Astrocyte of the hippocampus (primary cell): ENCODE measurements at regions not wholly inside any gene's neighbourhood (a gene's known extent, or its start where the extent isn't known, plus 50 kb on each side); places are given as distances from the start of the nearest gene placed in this dataset.
"Not testable (repeated sequence)": the region's sequence is repeated elsewhere in the genome, so short reads cannot be mapped to it uniquely, and the experiment has no call there.

Source experiments
- DNase-seq: peaks from one replicate; pipeline ENCODE4 v3.0.0; 2011; ENCODE audit warnings: low read depth, low spot score

DNA sequence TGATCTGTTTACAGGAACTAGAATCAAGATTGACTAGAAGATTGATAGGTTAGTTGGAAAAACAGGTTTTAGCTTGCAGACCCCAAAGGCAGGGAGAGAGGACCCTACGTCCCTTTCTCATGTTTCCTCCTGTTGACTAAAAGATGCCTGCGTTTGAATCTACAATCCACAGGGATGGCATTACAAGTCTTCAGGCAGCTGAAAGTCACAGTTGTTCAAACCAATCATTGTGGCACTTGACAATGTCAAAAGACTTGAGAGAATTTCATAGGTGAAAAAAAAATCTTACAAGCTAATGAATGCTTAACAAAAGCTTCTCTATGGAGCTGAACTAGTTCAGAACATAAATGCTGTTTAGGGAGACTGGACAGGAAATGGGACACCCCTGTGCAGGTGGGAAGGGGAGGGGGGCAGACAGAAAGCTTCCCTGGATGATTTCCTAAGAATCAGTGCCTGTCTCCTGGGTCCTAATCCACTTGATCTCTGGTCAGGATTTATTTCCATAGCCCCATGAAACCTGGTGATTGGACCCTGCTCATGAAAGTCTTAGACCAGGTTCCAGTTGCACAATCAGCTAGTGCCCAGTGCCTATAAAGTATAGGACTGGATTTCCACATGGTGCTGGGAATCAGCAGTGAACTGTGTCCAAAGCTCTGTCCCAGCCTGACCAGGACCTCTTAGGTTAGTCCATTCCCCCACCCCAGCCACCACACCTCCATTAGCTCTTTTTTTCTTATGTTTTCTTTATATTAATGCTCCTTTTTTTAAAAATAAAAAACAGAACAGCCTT lies 91.6 kb upstream of the BCAR3 start:
- DNase-seq = no peak

DNA sequence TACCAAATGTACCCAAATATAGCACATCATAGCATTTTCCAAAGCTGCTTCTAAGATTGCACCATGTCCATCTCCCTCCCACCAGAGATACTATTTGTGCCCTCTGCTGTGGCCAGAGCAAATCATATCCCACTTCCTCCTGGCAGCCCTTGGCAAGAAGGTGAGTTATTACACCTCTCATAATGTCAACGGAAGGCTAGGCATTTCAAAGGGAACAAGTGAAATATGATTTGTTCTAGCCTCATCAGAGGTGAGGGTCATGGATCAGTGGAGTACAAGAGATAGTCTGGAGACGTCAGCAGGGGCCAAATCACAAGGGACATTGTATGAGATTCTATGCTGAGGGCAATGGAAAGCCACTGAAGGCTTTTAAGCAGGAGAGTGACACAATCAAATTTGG lies 90.2 kb upstream of the BCAR3 start:
- no peak for DNase-seq

DNA sequence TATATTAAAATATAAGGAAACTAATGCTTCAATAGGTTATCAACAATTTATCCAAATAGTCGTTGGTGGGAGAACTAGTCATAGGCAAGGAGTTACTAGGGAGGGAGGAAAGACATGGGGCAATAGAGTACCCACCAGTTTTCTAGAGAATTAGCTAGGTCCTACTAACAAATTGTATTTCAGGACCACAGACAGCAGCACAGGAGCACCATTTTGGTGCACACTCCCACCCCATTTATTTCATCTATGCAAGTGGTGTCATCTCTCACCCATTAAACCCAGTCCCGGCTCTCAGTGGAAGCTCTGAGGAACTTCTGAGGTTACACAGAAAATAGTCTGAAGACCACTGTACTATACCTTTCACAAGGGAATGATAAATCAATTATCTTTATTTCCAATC lies 89.0 kb upstream of the BCAR3 start:
- peak; percentile 44 for DNase-seq

DNA sequence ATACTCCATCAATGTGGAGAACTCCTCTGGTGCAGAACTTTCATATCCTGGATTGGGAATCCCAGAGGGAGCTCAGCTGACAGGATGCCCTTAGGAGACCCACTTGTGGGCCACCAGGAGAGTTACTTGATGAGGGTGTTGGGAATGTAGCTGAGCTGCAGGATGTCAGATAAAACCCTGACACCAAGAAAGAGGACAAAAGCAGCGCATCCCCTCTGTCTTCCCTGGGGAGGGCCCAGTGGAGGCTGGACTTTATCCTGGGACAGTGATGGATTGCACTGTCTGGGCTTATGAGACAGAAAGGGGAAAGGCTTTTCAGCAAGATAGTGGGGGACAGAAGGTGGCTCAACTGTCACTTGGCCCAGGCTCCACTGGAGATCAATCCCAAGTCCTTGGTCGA lies 88.1 kb upstream of the BCAR3 start:
- DNase-seq = no peak

DNA sequence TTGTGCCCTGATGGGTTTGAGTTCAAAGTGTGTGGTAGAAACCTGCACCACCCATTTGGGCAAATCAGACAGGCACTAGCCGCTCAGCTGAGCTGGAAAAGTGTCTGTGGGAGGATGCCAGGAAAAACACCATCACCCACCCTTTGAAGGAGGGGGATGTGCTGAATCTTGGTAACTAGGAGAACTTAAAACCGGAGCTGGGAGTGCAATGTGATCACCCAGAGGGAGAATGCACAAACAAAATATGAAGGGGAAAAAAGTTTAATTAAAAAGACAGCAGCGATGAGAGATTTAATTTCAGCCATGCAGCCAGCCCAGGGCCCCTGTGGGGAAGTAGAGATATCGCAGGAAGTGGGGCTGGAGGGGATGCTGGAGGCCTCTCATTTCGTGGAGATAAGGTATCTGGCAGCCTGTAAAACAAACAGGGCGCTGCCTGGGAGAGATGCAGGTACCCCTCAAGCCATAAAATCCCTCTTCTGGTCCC lies 86.8 kb upstream of the BCAR3 start:
- DNase-seq = peak; percentile 38

DNA sequence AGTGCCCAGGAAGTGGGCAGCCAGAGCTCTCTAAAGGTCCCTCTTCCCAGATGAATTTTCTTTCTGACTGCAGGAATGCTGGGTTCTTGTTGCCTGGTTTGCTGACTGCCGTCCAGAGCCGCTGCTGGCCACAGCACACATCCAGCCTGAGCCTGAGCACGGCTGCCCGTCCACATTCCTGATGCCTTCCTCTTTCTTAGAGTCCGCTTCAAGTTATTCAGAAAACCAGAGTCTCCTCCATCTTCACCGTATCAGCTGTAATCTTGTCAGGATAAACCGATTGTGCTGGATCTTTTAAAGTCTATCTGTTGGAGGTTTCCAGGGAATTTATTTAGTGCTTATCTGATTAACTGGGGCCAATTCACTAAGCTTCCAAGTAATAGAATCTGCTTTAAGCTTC lies 84.8 kb upstream of the BCAR3 start:
- peak; percentile 27 for DNase-seq

DNA sequence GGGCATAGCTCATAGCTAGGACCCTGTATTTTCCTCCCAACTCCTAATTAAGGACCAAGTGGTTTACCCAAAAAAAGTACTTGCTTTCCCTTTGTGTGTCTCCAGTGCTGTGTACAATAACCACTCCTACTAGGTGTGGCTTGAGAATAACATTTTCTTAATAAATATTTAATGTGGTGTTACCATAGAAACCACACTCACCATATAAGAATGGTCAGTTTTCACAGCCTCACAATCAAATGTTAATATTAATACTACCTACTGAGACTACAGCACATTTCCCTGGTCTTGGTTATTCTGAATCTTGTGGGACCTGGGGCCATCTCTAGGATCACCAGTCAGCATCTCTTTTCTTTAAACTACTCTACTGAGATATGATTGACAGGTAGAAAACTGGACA lies 83.5 kb upstream of the BCAR3 start:
- DNase-seq = no peak

DNA sequence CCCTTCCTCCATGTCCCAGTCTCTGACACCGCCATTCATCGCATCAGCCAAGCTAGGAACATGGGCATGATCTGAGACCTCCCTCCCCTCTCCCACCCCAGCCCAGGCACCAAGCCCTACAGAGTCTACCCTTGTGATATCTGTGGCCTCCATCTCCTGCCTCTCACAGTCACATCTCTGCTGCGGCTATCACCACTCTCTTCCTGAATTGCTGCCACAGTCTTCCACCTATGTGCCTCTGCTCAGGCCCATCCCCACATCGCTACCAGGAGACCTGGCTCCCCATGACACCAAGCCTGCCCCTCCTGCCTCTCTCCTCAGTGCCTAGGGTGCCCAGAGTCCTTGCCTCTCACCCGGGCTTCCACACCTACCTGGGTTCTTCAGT lies 82.7 kb upstream of the BCAR3 start:
- no peak for DNase-seq

DNA sequence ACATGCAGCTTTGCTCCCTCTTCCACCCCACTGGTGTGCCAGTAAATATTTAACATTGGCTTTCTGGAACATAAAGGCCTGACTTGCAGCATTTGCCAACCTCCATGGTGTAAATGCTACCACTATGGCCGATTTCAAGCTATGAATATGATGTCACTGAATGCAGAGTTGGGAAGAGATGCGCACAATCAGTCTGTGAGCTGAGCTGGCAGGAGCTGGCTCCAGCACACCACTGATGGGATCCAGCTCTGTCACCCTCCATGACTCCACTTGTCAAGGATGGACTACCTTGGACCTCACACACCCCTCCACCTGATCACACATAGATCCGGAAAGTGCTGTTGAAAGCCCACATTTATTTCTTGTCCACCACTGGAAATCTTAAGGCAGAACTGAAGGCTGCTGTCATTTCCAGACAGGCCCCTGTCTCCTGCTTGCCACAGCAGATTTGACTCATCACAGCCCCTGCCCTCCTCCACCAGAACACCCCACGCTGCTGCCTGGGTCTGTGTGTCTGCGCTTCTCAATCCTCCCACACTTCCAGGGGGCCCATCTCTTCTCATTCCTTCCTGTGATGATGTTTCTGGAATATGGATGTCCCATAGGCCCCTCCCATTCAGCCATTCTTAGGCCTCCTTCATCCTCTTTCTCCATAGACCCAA lies 82.2 kb upstream of the BCAR3 start:
- DNase-seq = no peak

DNA sequence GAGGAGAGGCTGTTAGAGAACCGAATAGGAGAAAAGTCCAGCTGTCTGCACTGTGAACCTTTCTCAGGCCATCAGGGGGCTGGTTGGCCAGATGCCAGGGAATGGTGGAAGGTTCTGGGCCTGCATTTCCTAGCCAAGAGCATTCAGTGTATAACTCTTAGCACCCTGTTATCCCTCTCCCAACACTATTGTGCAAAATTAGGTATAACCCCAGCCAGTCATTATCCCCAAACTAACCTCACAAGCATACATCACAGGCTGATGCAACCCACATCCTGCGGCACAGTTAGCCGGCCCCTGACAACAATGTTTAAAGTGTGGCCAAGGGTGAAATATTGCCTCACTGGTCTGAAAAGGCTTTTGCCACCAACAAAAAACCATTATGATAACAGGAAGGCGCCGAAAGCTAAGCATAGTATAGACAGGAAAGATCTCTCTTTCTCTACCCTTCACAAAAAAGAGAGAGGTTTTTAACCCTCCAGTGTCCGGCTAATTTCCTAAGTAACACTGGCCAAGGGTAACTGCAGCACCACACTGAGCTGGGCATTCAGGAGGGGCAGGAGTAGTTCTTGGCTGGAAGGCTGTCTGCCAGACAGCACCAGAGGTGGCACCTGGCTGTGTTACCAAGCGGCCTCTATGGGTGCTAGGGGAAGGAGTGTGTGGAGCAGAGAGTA lies 77.3 kb upstream of the BCAR3 start:
- DNase-seq = peak; percentile 59

DNA sequence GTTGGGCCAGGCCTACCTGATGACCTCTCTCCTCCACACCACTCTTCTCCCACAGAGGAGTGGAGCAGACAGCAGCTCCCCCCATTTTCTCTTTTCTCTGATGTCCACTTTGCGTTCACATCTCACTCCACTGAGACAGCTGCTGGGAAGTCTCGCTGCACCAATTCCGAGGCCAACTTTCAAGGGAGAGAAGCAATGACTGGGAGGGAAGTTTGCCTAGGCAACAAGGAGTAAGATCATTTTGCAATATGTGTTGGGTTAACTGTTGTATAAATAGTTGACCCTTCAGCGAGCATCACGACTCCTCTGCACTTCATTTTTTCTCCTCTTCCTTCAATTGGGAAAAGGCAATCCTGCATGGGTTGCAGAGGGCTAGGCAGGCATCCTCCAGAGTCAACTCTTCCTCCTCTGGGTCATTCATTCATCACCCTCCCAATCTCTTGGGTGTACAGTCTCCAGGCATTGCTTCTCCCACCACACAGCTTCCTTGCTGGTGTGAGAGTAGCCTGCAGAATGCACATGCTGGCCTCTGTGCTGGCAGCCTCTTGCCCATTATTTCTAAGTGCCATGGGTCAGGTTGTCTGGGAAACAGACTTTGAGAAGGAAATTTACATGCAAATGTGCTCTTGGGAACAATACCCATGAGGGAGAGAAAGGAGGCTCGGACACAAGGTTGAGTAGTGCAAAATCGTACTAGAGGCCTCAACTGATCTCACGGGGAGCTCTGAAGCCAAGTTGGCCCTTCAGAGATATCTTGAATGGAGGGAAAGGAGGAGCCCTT lies 75.8 kb upstream of the BCAR3 start:
- no peak for DNase-seq

DNA sequence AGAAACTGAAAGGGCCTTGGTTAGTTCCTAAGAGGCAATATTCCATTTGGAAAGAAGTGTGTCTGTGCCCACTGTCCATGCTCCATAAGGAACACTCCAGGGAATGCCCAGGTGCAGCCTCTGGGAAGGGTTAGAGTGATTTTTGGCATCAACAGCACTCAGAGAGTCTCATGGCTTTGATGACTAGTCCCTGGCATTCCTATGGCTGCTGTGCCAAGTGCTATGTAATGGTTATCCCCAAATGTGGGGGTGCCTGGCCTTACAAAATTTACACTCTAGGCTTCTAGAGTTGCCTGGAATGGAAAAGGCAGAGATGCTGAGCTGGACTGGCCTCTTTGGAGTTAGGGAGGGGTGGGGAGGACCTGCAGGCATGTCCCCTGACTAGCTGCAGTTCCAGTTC lies 75.0 kb upstream of the BCAR3 start:
- DNase-seq = no peak

DNA sequence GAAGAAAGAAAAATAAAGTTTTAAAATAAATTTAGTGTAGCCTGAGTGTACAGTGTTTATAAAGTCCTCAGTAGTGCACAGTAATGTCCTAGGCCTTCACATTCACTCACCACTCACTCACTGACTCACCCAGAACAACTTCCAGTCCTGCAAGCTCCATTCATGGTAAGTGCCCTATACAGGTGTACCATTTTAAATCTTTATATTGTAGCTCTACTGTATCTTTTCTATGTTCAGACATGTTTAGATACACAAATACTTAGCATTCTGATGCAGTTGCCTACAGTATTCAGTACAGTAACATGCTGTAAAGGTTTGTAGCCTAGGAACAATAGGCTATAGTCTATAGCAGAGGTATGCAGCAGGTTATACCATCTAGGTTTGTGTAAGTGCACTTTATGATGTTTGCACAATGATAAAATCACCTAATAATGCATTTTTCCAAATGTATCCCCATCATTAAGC lies 73.6 kb upstream of the BCAR3 start:
- not testable (repeated sequence) for DNase-seq

DNA sequence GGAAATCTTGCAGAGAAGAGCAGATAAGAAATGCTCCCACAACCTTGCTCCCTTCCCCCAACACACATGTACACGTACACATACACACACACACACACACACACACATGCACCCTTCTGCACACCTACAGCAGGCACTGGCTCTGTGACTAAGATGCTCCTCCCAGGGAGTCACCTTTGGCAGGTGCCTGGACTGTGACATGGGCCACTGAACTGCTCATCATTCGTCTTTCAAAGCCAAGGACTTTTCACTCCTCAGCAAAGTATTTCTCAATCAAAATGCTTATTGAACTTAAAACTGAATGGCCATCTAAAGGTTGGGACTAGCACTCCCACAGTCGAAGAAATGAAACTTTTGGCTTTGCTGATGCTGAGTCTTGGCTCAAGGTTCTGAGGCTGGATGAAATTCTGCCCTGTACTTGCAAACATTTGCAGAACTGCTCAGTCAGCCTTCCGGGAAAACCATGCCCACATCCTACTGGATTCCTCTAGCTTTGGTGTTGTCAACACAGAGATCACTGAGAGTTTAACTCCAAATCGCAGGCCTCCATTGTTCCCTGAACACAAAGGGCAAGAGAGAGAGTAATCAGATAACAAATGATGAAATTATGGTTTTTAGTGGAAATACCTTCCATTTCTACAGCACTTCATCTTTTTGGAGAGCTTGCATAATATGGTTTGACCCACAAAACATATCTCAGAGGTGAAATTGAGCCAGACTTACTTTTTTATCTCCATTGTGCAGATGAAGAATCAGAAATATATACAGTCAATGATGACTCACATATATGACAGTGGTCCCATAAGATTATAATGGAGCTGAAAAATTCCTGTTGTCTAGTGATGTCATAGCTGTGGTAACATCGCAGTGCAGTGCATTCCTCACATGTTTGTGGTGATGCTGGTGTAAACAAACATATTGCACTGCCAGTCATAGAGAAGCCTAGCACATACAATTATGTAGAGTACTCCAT lies 72.4 kb upstream of the BCAR3 start:
- peak; percentile 91 for DNase-seq

DNA sequence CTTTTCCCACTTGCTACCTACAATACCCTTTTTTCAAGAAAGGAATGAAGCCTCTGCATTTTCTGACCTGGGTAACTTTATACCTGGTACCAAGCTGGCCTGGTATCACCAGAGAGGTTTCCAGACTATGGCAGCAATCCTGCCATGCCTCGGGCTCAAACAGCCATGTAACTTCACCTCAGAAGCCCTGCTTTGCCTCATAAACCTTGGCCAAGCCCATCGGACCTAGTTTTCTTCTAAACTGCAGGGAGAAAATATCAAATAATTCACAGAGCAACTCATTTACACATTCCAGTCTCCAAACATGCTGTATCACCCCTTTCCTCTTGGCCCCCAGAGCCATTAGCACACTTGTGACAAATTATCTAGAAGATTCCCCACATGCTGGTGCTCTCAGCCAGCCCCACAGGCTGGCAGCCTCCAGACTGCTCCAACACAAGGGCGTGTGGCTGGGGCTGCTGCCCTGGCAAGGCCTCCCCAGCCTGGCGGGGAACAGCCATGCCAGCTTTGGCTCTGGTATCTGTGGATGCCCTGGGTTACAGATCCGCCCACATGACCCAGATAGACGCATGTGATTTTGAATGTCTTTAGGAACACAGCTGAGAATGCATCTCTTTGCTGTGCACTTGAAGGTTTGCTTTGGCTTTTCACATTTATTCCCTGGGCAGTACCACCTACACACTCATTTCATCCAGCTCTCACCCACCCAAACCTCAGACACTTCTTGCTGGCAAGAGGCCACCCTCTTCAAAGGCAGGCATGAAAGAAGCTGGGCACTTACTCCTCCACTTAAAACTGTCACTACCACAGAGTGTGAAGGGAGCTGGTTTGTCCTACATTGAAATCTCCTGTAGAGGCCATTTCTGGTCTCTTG lies 70.0 kb upstream of the BCAR3 start:
- DNase-seq = peak; percentile 33

DNA sequence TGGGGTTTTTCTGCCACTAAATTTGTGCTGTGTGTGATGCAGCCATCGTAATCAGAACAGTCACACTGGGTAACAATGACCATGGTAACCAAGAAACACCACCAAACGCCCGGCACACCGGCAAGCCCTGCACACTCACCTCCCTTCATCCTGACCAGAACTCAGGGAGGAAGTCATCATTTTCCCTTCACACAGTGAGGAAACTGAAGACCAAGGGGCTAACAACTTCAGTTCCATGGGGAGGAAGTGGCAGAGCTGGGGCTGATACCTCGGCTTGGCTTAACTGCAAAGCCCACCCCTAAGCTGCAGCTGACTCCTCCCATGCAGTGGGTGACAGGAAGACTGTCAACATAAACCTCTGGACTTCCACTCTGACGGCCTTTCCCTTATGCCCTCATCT lies 69.3 kb upstream of the BCAR3 start:
- DNase-seq = no peak

DNA sequence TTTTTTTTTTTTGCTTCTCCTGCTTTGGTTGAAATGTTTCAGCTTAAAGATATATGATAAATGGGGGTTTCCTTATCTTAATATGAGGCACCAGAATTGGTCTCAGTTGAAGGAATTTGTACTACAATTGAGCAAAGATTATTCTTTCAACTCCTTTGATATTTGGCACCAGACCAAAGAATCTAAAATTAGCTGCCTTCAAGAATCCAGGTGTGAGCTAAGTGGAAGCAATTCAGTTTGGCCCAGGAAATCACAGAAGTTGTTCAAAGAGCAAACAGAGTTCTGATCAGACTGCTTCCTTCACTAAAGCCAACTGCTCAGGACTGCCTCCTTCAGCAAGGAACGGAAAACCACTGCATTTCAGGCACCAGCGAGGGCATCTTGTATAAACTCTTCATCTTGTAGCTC lies 68.3 kb upstream of the BCAR3 start:
- peak; percentile 20 for DNase-seq

DNA sequence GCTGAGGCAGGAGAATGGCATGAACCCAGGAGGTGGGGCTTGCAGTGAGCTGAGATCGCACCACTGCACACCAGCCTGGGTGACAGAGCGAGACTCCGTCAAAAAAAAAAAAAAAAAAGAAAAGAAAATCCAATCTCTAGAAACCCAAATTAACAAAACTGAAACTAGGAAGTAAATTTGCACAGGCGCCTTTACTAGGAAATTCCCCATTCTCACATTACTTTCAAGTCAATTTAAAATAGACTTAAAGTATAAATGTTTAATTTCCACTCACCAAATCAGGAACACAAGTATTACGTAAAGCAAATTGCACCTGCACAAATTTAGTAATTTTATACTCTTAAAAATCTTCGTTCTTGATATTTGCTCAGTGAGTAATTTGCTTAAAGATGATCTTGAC lies 67.8 kb upstream of the BCAR3 start:
- DNase-seq = no peak

DNA sequence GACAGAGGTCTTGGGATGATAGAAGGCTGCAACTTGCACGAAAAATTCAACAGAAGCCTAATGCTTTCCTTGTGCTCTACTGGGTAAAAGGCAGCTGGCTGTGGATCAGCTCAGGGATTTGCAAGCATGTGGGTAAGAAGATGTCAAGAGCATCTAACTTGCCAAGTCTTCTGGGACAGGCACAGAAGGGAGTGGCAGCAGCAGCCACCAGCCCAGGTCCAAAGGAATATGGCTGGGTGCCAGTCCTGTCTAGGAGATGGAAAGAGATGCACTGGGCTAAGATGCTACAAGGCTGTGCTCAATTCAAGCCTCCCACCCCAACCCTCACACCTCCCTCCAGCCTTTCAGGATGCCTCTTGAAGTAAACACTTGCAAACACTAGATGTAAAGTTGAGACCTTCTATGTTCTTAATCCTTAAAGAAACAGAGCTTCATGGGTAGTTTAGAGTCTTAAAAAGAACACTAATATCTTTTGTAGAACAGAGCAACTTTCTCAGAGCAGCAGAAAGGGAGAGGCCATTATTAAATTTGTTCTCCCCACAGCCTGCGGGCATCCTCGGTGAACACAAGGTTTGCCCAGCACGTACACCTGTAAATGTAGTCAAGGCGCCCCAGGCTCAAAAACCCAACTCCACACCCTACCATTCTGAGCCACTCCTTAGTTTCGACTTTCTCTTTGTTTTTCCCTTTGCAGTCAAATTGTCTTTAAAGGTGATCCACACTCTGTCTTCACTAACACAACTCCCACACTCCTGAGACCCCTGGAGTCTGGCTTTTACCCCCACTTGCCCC lies 64.6 kb upstream of the BCAR3 start:
- no peak for DNase-seq
